ENCODE measurements at regions not wholly inside any gene's neighbourhood (a gene's known extent, or its start where the extent isn't known, plus 50 kb on each side); places are given as distances from the start of the nearest gene placed in this dataset.

DNA sequence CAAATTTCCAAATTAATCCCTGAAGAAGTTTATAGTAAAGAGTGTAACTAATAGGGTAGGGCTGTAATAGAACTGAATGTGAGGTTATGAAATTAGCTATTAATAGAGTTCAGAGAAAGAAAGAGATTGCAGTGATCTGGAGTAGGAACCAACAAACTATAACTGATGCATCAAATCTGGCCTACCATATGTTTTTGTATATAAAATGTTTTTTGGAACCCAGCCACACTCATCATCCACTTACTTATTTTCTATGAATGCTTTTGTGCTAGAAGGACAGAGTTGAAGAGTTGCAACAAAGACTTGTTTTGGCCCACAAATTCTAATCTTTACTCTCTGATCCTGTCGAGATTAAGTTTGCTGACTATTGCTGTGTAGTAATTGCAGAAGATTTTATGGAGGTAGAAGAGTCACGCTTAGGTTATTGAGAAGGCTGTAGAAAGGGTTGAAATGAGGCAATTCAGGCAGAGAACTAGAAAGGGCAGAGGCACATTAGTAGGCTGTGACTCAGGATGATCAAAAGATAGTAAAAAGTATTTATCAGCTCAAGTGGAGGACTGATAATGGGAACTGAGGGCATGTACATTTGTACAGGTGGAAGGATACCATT is 298.7 kb upstream of the EMCN start:
- H3K4me2 ChIP-seq (ENCODE audit: low read depth, low read length, poor library complexity, severe bottlenecking) = no peak overlapping the region
- H3K27me3 ChIP-seq (ENCODE audit: low read length) = no peaks in the 10 kb centered on the region
- no peaks in the 10 kb centered on the region for H3K79me2 ChIP-seq (ENCODE audit: insufficient read depth, low read length)
- no peaks in the 10 kb centered on the region for H3F3A ChIP-seq (ENCODE audit: insufficient read depth)
- no peak overlapping the region for H3K9ac ChIP-seq (ENCODE audit: low read length)
- no peak overlapping the region for H3K27ac ChIP-seq (ENCODE audit: low read depth, low read length)
- H3K4me3 ChIP-seq (ENCODE audit: insufficient read depth, low read length, poor library complexity, severe bottlenecking) = no peak overlapping the region
- H3K9me3 ChIP-seq (ENCODE audit: insufficient read depth, low read length) = no peaks in the 10 kb centered on the region
- TF ChIP-seq, protein P1, sequence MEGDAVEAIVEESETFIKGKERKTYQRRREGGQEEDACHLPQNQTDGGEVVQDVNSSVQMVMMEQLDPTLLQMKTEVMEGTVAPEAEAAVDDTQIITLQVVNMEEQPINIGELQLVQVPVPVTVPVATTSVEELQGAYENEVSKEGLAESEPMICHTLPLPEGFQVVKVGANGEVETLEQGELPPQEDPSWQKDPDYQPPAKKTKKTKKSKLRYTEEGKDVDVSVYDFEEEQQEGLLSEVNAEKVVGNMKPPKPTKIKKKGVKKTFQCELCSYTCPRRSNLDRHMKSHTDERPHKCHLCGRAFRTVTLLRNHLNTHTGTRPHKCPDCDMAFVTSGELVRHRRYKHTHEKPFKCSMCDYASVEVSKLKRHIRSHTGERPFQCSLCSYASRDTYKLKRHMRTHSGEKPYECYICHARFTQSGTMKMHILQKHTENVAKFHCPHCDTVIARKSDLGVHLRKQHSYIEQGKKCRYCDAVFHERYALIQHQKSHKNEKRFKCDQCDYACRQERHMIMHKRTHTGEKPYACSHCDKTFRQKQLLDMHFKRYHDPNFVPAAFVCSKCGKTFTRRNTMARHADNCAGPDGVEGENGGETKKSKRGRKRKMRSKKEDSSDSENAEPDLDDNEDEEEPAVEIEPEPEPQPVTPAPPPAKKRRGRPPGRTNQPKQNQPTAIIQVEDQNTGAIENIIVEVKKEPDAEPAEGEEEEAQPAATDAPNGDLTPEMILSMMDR (IDR thresholded peaks at IDR 0.05; ENCODE audit: insufficient read depth, low read length, poor library complexity, severe bottlenecking) = no peak
- no peak for TF ChIP-seq EZH2phosphoT487 (conservative IDR thresholded peaks at IDR 0.05; ENCODE audit: low read length)
- H3K36me3 ChIP-seq (ENCODE audit: low read length) = no peaks in the 10 kb centered on the region
- H4K20me1 ChIP-seq (ENCODE audit: low read depth, low read length) = no peaks in the 10 kb centered on the region
- H2AFZ ChIP-seq (ENCODE audit: low read depth, low read length, severe bottlenecking) = no peak overlapping the region
- H3K9me2 ChIP-seq (replicated peaks; ENCODE audit: insufficient read depth, low read length) = no peaks in the 10 kb centered on the region

DNA sequence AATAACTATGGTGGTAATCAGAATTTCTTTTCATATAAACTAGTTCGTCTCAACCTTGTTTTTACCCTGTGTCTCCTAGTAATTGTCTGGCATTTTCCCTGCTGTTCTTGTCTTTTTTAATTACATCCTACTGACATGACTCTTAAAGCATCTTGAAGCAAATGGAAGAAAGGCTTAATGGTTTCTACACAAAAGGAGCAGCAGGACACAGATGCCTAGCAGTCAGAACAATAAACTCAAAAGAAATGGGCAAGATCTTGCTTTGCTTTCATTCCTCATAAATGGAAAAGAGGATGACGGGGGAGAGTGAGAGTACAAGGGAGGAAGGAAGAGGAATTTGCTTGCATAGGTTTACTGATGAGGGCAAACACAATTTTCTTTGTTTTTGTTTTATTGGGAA is 293.2 kb upstream of the EMCN start:
- Histone ChIP-seq H2AFZ (ENCODE audit: low read depth, low read length, severe bottlenecking) (no peak overlapping the region), H3K27me3 (ENCODE audit: low read length) (no peaks in the 10 kb centered on the region), H3F3A (ENCODE audit: insufficient read depth) (no peaks in the 10 kb centered on the region)

DNA sequence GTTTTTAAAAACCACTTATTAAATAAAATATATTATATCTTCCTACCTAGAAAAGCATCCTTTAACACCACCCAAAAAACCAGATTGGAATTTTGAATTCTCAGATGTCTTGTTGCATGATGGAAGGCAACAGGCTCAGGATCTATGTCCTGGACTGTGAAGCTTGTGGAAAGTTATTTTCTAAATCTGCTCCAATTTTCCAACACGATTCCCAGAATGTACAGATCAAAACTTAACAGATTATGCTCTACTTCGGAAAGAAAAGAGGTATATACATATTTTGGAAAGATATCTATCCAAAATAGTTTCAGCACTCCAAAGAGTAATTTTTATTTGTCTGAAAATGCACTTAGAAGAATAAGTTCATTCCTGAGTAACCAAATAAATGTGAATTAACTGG is 291.7 kb upstream of the EMCN start:
- H3K9me2 ChIP-seq (replicated peaks; ENCODE audit: insufficient read depth, low read length) = no peaks in the 10 kb centered on the region
- no peak overlapping the region for H2AFZ ChIP-seq (ENCODE audit: low read depth, low read length, severe bottlenecking)
- H3K27ac ChIP-seq (ENCODE audit: low read depth, low read length) = no peak overlapping the region
- H3K79me2 ChIP-seq (ENCODE audit: insufficient read depth, low read length) = no peaks in the 10 kb centered on the region
- H4K20me1 ChIP-seq (ENCODE audit: low read depth, low read length) = no peaks in the 10 kb centered on the region
- no peak overlapping the region for H3K4me2 ChIP-seq (ENCODE audit: low read depth, low read length, poor library complexity, severe bottlenecking)
- H3K9ac ChIP-seq (ENCODE audit: low read length) = no peak overlapping the region
- no peak overlapping the region for H3K4me3 ChIP-seq (ENCODE audit: insufficient read depth, low read length, poor library complexity, severe bottlenecking)
- H3K36me3 ChIP-seq (ENCODE audit: low read length) = no peaks in the 10 kb centered on the region
- no peaks in the 10 kb centered on the region for H3K27me3 ChIP-seq (ENCODE audit: low read length)
- H3K9me3 ChIP-seq (ENCODE audit: insufficient read depth, low read length) = no peaks in the 10 kb centered on the region
- H3F3A ChIP-seq (ENCODE audit: insufficient read depth) = no peaks in the 10 kb centered on the region
- no peak for TF ChIP-seq EZH2phosphoT487 (conservative IDR thresholded peaks at IDR 0.05; ENCODE audit: low read length)
- TF ChIP-seq, protein P1 (IDR thresholded peaks at IDR 0.05; ENCODE audit: insufficient read depth, low read length, poor library complexity, severe bottlenecking) = no peak

More for the DNA sequence above, 293.2 kb upstream of the EMCN start:
- no peaks in the 10 kb centered on the region for H4K20me1 ChIP-seq (ENCODE audit: low read depth, low read length)
- TF ChIP-seq, protein P1 (IDR thresholded peaks at IDR 0.05; ENCODE audit: insufficient read depth, low read length, poor library complexity, severe bottlenecking) = no peak
- TF ChIP-seq EZH2phosphoT487 (conservative IDR thresholded peaks at IDR 0.05; ENCODE audit: low read length) = no peak
- no peaks in the 10 kb centered on the region for H3K36me3 ChIP-seq (ENCODE audit: low read length)
- no peaks in the 10 kb centered on the region for H3K9me3 ChIP-seq (ENCODE audit: insufficient read depth, low read length)
- no peak overlapping the region for H3K4me3 ChIP-seq (ENCODE audit: insufficient read depth, low read length, poor library complexity, severe bottlenecking)
- no peak overlapping the region for H3K9ac ChIP-seq (ENCODE audit: low read length)
- no peak overlapping the region for H3K4me2 ChIP-seq (ENCODE audit: low read depth, low read length, poor library complexity, severe bottlenecking)
- H3K79me2 ChIP-seq (ENCODE audit: insufficient read depth, low read length) = no peaks in the 10 kb centered on the region
- no peaks in the 10 kb centered on the region for H3K9me2 ChIP-seq (replicated peaks; ENCODE audit: insufficient read depth, low read length)
- H3K27ac ChIP-seq (ENCODE audit: low read depth, low read length) = no peak overlapping the region

Measured in SU-DHL-6 (cell line).